GM12874 (cell line): ENCODE measurements at regions not wholly inside any gene's neighbourhood (a gene's known extent, or its start where the extent isn't known, plus 50 kb on each side); places are given as distances from the start of the nearest gene placed in this dataset.

Source experiments
- CTCF ChIP-seq: IDR thresholded peaks from 2 replicates; pipeline ENCODE4 v1.5.1; 2011; ENCODE audit warnings: low read depth, mild to moderate bottlenecking, control low read depth, low read length, moderate library complexity; ENCODE audit not compliant: insufficient read depth

- TF ChIP-seq CTCF = no peak
Observed at GRCh38 chr1:239826736-239827135, 264.9 kb upstream of the FMN2 start.

- no peak for TF ChIP-seq CTCF
Observed at GRCh38 chr1:239829535-239829934, 262.1 kb upstream of the FMN2 start.

GRCh38 chr1:239831577-239832355, 259.9 kb upstream of the FMN2 start:
- no peak for TF ChIP-seq CTCF

DNA sequence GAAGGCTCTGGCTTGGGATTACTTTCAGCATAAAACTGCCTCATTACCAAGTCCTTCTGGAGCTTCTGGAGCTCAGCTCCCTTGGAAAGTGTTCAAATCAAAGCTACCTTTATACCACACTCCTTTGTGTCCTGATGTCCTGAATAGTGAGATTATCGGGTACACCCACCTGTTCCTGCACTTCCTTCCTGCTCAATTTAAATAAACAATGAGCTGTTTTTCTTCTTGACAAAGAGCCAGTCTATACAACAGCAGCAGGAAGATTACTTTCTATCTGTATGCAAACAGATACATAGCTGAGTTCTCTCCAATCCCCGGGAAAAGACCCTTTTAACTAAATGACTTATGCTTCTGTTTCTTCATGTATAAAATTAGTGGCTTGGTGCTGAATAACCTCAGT, 258.0 kb upstream of the FMN2 start:
- no peak for TF ChIP-seq CTCF

DNA sequence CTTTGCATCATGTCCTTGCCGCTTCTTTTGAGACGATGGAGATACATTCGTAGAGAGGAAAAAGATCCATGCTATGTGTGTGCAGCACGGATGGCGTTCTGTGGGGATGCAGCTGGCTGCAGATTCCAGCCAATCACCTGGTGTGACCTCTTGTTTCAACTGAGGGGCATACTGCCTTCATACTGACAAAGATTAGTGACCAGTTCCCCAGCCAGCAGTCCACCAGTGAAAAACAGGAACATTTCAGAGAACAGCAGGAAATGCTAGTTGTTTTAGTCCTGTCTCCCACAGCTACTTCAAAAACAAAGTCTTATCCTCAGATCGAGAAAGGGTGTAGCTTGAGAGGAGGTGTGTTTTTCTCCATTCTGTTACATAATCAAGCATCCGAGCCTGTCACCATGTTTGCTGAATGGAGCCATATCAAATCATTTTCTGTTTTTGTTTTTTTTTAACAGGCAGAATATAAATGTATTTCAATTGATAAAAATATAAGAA, 255.7 kb upstream of the FMN2 start:
- TF ChIP-seq CTCF = no peak

DNA sequence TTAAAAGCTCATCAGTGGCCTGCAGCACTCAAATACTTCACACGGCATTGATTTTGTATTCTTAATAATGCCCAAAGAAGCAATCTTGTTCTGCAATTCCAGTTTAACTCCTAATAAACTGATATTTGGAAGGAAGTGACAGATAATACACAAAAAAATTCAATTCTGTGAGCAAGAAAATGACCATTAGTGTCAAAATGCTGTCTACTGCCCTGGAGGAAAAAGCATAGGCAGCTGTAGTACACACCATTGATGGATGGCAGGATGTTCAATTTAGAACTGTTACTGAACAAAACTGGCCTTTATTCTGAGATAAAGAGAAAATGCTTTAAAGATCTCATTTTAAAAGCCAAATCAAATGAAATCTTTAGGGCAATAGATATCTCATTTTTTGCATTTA, 251.3 kb upstream of the FMN2 start:
- TF ChIP-seq CTCF = no peak

GRCh38 chr1:239840790-239841189, 250.9 kb upstream of the FMN2 start:
- no peak for TF ChIP-seq CTCF
